ENCODE measurements at regions not wholly inside any gene's neighbourhood (a gene's known extent, or its start where the extent isn't known, plus 50 kb on each side); places are given as distances from the start of the nearest gene placed in this dataset.

DNA sequence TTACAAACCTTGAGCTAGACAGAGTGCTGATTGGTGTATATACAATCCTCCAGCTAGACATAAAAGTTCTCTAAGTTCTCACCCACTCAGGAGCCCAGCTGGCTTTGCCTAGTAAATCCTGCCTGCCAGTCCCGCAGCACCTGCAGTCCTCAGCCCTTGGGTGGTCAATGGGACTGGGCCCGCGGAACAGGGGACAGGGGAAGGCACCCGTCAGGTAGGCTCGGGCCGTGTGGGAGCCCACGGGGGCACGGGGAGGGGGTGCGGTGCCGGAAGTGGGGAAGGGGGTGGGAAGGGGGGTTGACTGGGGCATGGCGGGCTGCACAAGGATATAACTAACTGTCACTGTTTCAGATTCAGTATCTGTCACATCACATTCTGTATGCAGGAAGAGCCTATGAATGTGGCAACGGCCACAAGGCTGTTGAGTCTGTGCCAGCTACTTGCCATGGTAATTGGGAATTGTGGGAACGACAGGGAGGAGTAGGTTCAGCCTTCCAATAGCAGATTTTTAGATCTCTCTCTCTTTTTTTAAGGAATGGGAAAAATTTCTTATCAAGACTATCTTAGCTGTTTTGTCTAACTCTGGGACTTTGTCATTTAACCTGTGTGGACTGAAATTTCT is 205.1 kb upstream of the PLPP4 start:
- no peak overlapping the region for H2AFZ ChIP-seq
- H3K4me1 ChIP-seq (ENCODE audit: insufficient read depth), result no peaks in the 10 kb centered on the region
- no peaks in the 10 kb centered on the region for H3K36me3 ChIP-seq (replicated peaks; ENCODE audit: insufficient read depth, low read depth)
- no peak for DNase-seq (ENCODE audit: low spot score)
- no peaks in the 10 kb centered on the region for H3K9me3 ChIP-seq (ENCODE audit: low read depth)
- no peak overlapping the region for H3K4me2 ChIP-seq
- 83% methylated on average over 12 of the region's 13 CpGs for WGBS (ENCODE audit: low lambda C conversion rate, missing lambda C conversion rate)
- H3K4me3 ChIP-seq, result no peak overlapping the region
- no peak for TF ChIP-seq EZH2phosphoT487 (IDR thresholded peaks at IDR 0.05; ENCODE audit: low read depth, severe bottlenecking, unreplicated experiment)
- TF ChIP-seq, protein P1, sequence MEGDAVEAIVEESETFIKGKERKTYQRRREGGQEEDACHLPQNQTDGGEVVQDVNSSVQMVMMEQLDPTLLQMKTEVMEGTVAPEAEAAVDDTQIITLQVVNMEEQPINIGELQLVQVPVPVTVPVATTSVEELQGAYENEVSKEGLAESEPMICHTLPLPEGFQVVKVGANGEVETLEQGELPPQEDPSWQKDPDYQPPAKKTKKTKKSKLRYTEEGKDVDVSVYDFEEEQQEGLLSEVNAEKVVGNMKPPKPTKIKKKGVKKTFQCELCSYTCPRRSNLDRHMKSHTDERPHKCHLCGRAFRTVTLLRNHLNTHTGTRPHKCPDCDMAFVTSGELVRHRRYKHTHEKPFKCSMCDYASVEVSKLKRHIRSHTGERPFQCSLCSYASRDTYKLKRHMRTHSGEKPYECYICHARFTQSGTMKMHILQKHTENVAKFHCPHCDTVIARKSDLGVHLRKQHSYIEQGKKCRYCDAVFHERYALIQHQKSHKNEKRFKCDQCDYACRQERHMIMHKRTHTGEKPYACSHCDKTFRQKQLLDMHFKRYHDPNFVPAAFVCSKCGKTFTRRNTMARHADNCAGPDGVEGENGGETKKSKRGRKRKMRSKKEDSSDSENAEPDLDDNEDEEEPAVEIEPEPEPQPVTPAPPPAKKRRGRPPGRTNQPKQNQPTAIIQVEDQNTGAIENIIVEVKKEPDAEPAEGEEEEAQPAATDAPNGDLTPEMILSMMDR (IDR thresholded peaks at IDR 0.05; ENCODE audit: poor library complexity), result no peak
- no peak for TF ChIP-seq EZH2 (IDR thresholded peaks at IDR 0.05; ENCODE audit: borderline replicate concordance)
- H3K79me2 ChIP-seq, result no peaks in the 10 kb centered on the region
- H3K27me3 ChIP-seq, result no peaks in the 10 kb centered on the region
- no peaks in the 10 kb centered on the region for H4K20me1 ChIP-seq (ENCODE audit: insufficient read depth, poor library complexity, severe bottlenecking)
- H3K27ac ChIP-seq, result no peak overlapping the region
- no peaks in the 10 kb centered on the region for H3K9me2 ChIP-seq (replicated peaks; ENCODE audit: insufficient read depth)

DNA sequence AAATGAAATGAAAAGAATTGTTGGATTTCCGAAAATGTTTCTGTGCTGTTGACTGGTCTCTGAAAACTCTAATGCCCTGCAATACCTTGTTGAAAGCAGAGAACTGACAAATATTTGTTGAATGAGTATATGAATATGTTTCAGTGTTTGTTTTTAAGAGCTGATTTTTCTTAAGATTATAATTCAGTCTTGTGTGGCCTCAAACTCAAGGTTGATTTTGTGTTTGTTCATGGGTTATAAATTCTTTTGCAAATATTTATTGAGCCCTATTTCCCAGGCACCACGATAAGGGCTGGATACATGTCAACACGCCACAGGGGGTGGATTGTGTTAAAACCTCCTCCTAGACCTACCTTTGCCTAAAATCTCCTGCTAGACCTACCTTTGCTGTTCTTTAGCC is 203.9 kb upstream of the PLPP4 start:
- no peaks in the 10 kb centered on the region for H3K4me1 ChIP-seq (ENCODE audit: insufficient read depth)
- no peak overlapping the region for H3K4me3 ChIP-seq
- H3K36me3 ChIP-seq (replicated peaks; ENCODE audit: insufficient read depth, low read depth), result no peaks in the 10 kb centered on the region
- H3K9me3 ChIP-seq (ENCODE audit: low read depth), result no peaks in the 10 kb centered on the region
- DNase-seq (ENCODE audit: low spot score), result no peak
- no peak overlapping the region for H2AFZ ChIP-seq
- H3K79me2 ChIP-seq, result no peaks in the 10 kb centered on the region
- H3K4me2 ChIP-seq, result peak overlapping the region; percentile 19
- no peaks in the 10 kb centered on the region for H4K20me1 ChIP-seq (ENCODE audit: insufficient read depth, poor library complexity, severe bottlenecking)
- H3K9me2 ChIP-seq (replicated peaks; ENCODE audit: insufficient read depth), result no peaks in the 10 kb centered on the region
- peak overlapping the region; percentile 39 for H3K27ac ChIP-seq
- TF ChIP-seq EZH2phosphoT487 (IDR thresholded peaks at IDR 0.05; ENCODE audit: low read depth, severe bottlenecking, unreplicated experiment) (no peak), EZH2 (IDR thresholded peaks at IDR 0.05; ENCODE audit: borderline replicate concordance) (no peak)
- TF ChIP-seq, protein P1 (IDR thresholded peaks at IDR 0.05; ENCODE audit: poor library complexity), result no peak
- WGBS (ENCODE audit: low lambda C conversion rate, missing lambda C conversion rate), result 65% methylated on average over 3 of the region's 3 CpGs
- no peaks in the 10 kb centered on the region for H3K27me3 ChIP-seq

DNA sequence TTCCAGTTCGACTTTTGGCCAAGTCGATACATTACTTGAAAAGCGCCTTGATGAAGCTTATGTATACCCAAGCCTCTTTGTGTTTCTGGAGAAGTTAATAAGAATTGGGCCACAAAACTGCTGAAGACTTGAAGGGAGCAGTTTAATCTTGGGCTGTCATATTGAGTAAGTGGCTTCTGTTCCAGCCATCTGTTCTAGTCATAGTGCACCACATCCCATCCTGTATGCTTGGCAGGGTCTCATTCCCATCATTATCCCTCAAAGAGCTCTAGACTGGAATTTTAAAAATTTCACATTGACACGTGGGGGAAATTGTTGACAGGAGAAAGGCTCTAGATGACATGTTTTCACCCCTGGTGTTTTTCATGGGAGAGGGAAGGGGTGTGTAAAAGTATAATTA is 196.6 kb upstream of the PLPP4 start:
- no peaks in the 10 kb centered on the region for H3K4me1 ChIP-seq (ENCODE audit: insufficient read depth)
- no peaks in the 10 kb centered on the region for H3K9me2 ChIP-seq (replicated peaks; ENCODE audit: insufficient read depth)
- no peak overlapping the region for H3K27ac ChIP-seq
- no peaks in the 10 kb centered on the region for H3K36me3 ChIP-seq (replicated peaks; ENCODE audit: insufficient read depth, low read depth)
- no peaks in the 10 kb centered on the region for H3K79me2 ChIP-seq
- no peak overlapping the region for H2AFZ ChIP-seq
- no peaks in the 10 kb centered on the region for H3K27me3 ChIP-seq
- DNase-seq (ENCODE audit: low spot score), result no peak
- no peak overlapping the region for H3K4me2 ChIP-seq
- TF ChIP-seq EZH2phosphoT487 (IDR thresholded peaks at IDR 0.05; ENCODE audit: low read depth, severe bottlenecking, unreplicated experiment) (no peak), EZH2 (IDR thresholded peaks at IDR 0.05; ENCODE audit: borderline replicate concordance) (no peak)
- TF ChIP-seq, protein P1 (IDR thresholded peaks at IDR 0.05; ENCODE audit: poor library complexity), result no peak
- no peaks in the 10 kb centered on the region for H3K9me3 ChIP-seq (ENCODE audit: low read depth)
- WGBS (ENCODE audit: low lambda C conversion rate, missing lambda C conversion rate), result 90% methylated on average over 4 of the region's 4 CpGs
- H3K4me3 ChIP-seq, result no peak overlapping the region
- H4K20me1 ChIP-seq (ENCODE audit: insufficient read depth, poor library complexity, severe bottlenecking), result no peaks in the 10 kb centered on the region
